HG03520 (cell line): ENCODE measurements at regions not wholly inside any gene's neighbourhood (a gene's known extent, or its start where the extent isn't known, plus 50 kb on each side); places are given as distances from the start of the nearest gene placed in this dataset.

ENCODE experiments used
- ATAC-seq: cut with Tn5 transposase; IDR thresholded peaks from one replicate; pipeline ENCODE4 v1.9.1; 2021; ENCODE audit warnings: mild to moderate bottlenecking, moderate library complexity; ENCODE audit not compliant: unreplicated experiment

- no peak for ATAC-seq
Observed at GRCh38 chr2:121118951-121119350, 166.1 kb downstream of the TFCP2L1 start.

DNA sequence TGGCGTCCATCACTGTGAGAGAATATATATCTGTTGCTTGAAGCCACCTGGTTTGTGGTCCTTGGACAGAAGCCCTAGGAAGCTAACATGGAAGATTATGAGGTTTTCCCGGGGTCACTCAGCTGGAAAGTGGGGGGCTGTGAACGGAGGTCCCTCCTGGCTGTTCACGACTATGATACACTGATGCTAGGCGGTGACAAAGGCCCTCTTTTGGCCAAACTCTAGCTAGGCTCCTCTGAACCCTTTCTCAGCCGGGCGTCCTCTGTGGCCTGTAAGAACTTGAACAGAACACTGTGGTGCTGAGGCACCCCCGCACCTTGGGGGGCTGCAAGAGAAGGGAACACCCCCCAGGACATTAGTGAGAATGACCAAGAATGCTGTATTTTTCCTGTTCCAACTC lies 164.6 kb downstream of the TFCP2L1 start:
- ATAC-seq: no peak

DNA sequence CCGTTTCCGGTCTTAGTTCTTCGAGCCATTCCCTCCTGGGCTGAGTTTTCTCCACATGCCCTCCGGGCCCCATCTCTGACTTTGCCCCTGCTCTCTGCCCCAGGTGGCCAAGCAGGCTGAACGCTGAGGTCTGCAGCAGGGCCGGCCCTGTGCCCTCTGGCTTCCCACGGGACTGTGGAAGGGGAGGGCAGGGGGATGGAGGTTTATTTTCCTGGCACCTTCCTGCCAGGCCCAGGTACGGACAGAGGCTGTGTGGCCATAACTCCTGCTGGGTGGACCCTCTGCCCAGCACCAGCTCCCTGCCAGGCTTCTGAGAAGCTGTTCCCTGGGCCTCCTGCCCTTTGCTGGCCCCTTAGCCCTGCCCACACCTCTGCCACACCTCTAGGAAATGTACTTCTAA lies 164.0 kb downstream of the TFCP2L1 start:
- no peak for ATAC-seq

GRCh38 chr2:121121661-121122060 lies 163.3 kb downstream of the TFCP2L1 start:
- no peak for ATAC-seq

DNA sequence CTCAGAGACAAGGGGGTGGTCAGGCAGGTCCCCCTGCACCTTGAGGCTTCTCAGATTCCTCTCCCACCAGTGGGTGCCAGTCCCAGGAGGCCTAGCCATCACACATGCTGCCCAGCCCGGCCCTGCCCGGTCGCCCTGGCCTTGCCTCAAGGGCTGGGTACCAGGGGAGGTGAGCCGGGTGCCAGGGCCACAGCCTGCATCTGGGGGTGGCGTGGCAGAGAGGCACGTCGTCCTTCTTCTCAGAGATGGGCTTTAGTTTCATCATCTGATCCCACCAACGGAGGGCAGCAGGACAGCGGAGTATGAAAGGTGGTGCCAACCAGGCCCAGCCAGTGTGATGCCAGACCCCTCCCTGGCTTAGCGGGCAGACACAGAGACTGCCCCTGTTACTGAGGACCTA lies 161.7 kb downstream of the TFCP2L1 start:
- no peak for ATAC-seq

- ATAC-seq: no peak
Observed at GRCh38 chr2:121124330-121124729, 160.7 kb downstream of the TFCP2L1 start.

DNA sequence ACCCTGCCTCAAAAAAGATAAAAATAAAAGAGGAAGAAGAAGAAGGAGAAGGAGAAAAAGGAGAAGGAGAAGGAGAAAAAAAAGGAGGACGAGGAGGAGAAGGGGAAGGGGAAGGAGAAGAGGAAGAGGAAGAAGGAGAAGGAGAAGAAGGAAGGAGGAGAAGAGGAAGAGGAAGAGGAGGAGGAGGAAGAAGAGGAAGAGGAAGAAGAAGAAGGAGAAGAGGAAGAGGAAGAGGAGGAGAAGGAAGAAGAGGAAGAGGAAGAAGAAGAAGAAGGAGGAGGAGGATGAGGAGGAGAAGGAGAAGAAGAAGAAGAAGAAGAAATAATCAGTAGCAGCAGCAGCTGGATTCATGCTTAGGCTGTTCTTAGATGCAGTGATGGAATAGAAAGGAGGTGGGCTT lies 159.7 kb downstream of the TFCP2L1 start:
- no peak for ATAC-seq

DNA sequence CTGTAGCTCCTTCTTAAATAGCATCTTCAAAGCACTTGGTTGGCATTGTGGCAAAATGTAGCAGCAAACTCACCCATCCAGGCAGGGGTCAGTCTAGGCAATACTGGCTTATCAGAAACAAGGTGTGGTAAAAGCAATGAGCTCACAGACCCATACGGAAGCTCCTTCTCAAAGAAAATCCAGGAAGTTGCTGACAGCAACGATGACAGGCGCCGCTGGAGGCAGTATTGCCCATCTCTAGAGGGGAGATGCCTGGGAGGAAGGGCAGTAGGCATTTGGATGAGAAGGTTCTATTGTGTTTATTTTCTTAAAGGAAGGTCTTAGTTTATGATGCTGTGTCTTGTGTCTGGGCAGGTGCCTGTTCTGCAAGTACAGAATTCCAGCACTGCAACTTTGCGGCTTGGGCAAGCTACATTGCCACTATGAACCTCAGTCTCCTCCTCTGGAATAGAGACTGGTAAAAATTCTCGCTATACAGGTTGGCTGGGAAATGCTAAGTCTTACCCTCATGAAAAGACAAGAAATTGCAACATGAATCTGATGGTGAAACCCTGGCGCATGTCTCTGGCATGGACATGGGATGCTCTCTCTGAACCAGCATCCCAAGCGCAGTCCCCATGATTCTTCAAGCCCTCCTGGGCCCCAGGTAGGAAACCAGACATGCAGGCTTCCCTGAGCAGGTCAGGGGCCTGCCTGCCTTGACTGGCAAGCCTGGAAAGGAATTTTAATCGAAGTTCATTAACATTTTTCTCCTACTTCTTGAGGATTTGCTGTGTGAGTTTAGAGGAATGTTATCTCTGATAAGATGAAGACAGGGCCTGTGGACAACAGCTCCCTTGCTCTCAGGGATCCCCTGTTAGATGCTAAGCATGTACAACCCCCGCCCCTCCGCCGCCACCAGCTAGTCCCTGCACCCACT lies 156.0 kb downstream of the TFCP2L1 start:
- peak; percentile 41 for ATAC-seq

- ATAC-seq: no peak
Observed at GRCh38 chr2:121129692-121130091, 155.3 kb downstream of the TFCP2L1 start.

- no peak for ATAC-seq
Observed at GRCh38 chr2:121130301-121130850, 154.6 kb downstream of the TFCP2L1 start.

- no peak for ATAC-seq
Observed at GRCh38 chr2:121131375-121131774, 153.6 kb downstream of the TFCP2L1 start.

- no peak for ATAC-seq
Observed at GRCh38 chr2:121132054-121132761, 152.8 kb downstream of the TFCP2L1 start.

DNA sequence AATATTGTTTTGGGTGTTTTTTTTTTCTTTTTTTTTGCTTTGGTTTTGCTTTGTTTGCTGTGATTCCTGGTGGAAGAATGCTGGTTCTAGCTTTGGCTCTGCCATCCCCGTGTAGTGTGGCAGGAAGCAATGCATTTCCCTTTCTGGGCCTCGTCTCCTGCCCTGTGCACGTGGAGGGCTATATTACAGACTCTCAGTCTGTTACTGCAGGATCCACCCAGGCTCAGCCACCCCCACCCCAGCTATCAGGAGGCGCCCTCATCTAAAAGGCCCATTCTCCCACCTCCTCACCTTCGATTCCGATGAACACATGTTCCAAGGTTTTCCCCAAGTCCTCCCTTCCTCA lies 152.3 kb downstream of the TFCP2L1 start:
- no peak for ATAC-seq

DNA sequence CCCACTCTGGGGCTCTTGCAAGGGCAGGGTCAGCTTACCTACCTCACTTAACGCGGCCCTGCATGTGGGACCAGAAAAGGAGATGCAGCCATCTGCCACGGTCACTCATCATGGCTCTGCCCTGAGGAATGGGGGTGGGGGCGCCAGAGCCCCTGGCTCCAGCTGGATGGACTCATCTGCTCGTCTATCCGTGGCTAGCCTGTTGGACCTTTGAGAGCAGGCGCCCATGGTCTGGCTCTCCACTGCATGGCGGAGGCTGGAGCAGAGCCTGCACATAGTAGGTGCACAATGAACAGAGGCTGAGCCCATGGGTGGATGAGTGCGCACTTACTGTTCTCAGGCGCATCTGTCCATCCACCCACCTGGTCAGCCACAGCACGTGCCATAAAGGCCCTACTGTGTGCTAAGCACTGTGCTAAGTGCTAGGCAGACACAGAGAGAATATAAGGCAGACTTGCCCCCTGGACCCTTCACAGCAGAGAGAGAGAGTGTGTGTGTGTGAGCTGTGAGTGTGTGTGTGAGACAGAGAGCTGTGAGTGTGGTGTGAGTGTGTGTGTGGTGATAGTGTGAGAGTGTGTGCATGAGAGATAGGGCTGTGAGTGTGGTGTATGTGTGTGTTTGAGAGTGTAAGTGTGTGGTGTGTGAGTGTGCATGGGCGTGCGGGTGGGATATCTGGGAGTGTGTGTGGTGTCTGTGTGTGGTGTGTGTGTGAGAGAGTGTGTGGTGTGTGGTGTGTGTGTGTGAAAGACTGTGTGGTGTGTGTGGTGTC lies 151.3 kb downstream of the TFCP2L1 start:
- ATAC-seq: no peak

GRCh38 chr2:121134728-121135127 lies 150.3 kb downstream of the TFCP2L1 start:
- no peak for ATAC-seq

DNA sequence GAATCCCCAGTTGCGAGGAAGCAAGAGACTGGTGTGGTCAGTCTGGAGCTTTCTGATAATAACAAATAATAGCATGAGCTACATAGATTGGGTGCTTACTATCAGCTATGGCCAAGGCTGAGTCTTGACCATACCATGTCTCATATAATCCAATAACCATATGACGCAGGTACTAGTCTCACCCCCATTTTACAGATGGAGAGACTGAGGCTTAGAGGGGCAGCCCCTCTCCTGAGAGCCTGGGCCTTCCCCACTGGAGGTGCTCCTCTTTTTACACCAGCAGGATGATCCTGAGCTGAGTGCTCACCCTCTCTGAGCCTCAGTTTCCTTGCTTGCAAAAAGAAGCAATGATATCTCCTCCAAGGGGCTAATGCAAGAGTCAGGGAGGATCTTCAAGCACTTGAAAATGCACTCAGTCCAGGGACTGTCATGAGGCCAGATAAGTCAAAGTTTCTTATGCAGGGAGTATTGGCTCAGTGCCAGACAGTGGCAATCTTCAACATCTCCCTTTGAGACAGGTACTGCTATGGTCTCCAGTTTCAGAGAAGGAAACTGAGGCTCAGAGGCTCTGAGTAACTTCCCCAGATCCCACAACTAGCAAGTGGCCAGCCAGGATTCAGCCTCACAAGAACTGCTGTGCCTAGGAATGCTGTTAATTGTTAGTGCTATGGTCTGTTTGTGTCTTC lies 149.7 kb downstream of the TFCP2L1 start:
- no peak for ATAC-seq

- ATAC-seq: no peak
Observed at GRCh38 chr2:121136323-121136722, 148.7 kb downstream of the TFCP2L1 start.

DNA sequence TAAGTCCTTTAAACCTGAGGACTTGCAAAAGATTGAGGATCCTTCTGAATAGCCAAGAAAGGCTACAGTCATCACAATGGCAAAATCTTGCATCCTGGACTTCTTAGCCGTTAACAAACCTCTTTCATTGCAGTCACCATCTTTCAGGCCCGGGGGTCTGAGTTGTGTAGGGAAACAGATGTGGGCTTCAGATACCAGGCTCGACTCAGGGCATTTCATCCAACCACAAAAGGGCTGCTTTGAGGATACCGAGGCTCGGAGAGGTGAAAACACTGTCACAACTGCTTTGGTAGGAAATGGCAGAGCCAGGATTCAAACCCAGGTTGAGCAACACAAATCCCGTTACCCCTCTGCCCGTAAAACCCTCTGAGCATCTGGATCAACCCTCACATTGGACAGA lies 147.4 kb downstream of the TFCP2L1 start:
- no peak for ATAC-seq

GRCh38 chr2:121140734-121141133 lies 144.3 kb downstream of the TFCP2L1 start:
- ATAC-seq: no peak

- ATAC-seq: no peak
Observed at GRCh38 chr2:121142452-121142851, 142.6 kb downstream of the TFCP2L1 start.

DNA sequence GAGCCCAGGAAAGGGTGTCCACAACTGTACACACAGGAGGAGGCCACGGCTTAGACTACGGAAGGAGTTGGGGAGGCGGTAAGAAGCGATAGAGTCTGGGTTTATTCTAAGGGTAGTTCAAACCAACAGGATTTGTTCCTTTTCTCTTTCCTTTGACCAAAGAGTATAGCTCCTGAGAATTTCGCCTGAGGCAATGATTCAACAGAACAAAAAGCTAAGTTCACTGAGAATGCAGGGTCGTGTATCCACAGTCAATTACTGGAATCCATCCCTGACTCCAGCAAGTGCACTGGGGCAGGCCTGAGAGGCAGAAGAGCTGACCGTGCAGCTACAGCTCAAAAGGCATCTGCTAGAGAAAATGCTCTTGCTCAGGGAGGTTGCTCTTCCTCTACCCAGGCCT lies 140.9 kb downstream of the TFCP2L1 start:
- ATAC-seq: no peak
